C4-2B (cell line): ENCODE measurements at regions not wholly inside any gene's neighbourhood (a gene's known extent, or its start where the extent isn't known, plus 50 kb on each side); places are given as distances from the start of the nearest gene placed in this dataset.

Source experiments
- CTCF ChIP-seq: fragments of 450-650 bp; conservative IDR thresholded peaks from 2 replicates; pipeline ENCODE4 v1.5.1; 2017; ENCODE audit warnings: mild to moderate bottlenecking
- ZFX ChIP-seq: fragments of 450-650 bp; IDR thresholded peaks from 2 replicates; pipeline ENCODE4 v1.6.1; 2017

GRCh38 chr1:106055855-106056254, 1000.6 kb upstream of the PRMT6 start:
- TF ChIP-seq CTCF (no peak), ZFX (no peak)
